Stimulated activated CD8-positive, alpha-beta memory T cell treated with anti-CD3 and anti-CD28 coated beads, Interleukin-7, amount 100 ng/mL, for 1 hour (primary cell): ENCODE measurements at regions not wholly inside any gene's neighbourhood (a gene's known extent, or its start where the extent isn't known, plus 50 kb on each side); places are given as distances from the start of the nearest gene placed in this dataset.

Experiments used
- DNase-seq, 2 donors: peaks; one replicate each; pipeline ENCODE4 v3.0.0-alpha.2; 2020; ENCODE audit warnings: low read depth in 2 of 2

DNA sequence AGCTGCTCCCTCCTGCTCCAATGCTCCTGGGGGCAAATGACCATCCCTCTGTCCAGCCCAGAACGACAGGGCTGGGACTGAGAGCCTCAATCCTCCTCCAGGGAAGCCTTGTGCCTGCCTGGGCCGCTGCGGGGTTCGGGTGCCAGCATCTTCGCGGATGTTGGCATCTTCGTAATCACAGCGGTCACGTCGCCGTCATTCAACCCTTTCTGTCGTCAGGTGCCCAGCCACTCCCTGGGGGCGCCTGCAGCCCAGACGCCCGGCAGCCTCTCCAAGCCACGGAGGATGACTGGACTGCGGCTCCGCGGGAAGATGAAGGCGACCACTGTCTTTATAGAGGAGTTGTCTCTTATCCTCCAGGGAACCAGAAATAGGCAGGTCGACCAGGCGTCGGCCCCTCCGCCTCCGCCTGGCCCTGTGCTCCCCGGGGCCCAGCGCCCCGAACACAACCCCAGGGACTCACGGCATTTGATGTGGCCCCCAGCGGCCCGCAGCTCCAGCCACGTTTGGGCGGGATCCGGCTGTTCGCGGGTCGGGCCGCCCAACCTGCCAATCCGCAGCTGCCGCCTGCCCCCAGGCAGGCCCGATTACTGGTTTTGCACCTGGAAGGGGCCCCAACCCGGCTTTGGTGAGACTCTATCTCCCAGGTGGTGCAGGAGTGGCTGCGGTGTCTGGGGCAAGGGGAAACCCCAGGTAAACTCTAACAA lies 113.9 kb downstream of the THNSL2 start:
- DNase-seq, result no peak

DNA sequence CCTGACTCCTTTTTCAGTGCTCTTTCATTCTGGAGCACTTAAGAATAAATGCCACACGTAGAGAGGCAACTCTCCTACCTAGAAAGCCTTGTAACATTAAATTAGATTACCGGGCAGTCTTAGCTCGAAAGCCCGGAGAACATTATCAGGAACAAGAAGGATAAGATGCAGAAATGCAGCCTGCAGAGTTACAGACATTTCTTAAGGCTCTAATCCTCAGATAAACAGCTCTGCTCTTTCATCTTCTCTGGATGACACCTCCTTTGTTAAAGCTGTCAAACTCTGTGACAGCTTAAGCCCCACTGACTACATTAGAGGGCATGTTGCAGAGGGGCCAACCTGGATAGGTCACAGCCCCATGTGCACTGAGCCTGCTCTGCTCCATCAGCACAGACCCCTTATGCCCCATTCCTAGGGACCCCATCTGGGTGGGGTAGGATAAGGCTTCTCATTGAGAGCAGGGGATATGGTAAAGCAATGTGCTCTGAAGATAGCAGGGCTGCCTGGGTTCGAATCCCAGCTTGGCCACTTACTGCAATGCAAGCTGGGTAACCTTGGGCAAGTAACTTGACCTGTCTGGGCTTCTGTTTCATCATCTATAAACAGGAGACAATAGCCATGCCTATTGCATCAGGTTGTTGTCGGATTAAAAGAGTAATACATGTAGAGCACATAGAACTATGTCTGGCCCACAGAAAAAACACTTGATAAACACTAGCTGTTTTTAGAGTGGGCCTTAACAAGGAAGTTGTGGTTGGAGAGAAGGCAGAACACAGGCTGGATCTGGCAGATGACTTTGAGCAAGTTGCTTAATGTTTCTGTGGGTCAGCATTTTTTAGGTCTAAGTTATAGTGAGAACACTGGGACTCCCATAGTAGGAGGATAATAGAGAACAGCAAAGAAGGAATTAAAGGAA lies 111.4 kb downstream of the THNSL2 start:
- DNase-seq, result no peak

DNA sequence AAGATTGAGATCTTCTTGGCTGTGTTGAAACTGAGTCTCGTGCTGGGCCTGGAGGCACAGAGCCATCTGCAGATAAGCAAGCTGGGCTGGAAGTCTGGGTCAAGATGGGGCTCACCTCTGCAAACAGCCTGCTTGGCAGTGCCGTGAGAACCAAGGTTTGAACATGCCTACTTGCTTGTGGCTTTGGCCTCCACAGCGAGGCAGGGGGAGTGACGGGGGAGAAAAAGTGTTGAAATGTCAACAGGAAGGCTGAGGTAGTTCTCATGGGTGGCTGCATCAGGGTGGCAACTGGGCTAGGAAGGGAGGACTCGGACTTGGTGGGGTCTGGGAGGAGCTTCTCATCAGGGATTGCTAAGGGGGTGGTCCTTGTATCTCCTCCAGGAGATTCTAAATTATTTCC lies 99.7 kb downstream of the THNSL2 start:
- no peak for DNase-seq

DNA sequence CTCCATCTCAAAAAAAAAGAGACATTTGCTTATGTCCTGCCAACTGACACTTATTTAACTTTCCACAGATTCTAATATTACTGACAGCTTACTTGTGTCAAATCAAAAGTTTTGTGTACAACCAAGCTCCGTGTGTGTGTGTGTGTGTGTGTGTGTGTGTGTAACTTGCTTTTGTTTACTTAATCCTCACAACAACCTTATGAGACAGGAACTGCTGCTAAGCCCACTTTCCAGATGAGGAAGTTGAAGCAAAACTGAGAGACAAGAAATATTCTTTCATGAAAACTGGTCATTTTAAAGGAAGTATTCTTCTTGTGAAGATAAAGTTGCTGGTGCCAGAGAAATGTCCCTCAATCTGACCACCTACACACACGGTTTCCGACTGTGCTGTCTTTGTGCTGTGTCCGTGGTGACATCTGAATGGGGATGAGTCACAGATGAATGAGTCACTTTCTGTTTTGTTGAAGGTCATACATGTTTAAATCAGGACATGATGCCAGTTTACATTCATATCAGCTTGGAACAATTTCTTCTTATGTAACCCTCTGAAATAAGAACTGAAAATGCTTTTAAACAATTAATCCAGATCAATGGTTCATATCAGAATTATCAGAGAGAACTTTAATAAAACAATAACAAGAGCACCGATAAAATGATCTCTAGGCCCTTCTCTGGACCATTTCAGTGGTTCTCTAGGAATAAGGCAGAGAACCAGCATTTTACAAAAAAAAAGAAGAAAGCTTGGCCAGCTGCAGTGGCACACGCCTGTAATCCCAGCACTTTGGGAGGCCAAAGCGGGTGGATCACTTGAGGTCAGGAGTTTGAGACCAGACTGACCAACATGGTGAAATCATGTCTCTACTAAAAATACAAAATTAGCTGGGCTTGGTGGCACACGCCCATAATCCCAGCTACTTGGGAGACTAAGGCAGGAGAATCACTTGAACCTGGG lies 95.5 kb downstream of the THNSL2 start:
- no peak for DNase-seq

DNA sequence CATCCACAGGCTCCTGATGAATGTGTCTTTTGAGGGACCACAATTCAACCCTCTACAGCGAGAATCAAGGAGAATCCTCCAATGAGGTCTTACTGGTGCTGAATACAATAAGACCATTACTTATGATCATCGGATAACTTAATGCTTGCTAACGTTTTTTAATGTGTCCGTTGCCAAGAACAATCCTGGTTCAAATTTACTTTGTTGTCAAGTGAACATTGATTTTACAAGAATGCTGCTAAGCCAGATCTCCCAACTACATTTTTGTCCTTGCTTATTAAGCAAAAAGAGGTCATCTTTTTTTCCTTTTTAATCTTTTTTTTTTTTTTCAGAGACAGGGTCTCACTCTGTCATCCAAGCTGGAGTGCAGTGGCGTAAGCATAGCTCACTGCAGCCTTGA lies 93.7 kb downstream of the THNSL2 start:
- no peak for DNase-seq

GRCh38 chr2:88261725-88262124 lies 91.6 kb downstream of the THNSL2 start:
- DNase-seq, result no peak

DNA sequence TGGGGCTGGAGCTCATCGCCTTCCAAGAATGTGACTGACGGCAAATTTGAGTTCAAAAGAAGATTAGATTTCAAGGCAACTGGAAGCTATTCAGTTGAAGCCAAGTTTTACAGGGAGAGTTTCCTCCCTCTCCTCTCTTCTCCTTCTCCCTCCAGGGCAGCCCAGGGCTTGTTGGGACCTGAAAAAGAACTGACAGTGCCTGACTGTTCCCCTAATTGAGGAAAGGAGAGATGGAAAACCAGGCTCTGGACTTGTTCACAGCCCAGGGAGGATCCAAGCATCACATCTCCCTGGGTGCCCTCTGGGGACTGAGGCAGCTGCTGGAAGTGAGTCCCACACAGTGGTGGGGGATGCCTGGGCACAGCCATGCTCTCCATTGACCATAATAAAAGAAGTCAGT lies 88.1 kb downstream of the THNSL2 start:
- no peak for DNase-seq

GRCh38 chr2:88254437-88255091 lies 84.4 kb downstream of the THNSL2 start:
- no peak for DNase-seq

DNA sequence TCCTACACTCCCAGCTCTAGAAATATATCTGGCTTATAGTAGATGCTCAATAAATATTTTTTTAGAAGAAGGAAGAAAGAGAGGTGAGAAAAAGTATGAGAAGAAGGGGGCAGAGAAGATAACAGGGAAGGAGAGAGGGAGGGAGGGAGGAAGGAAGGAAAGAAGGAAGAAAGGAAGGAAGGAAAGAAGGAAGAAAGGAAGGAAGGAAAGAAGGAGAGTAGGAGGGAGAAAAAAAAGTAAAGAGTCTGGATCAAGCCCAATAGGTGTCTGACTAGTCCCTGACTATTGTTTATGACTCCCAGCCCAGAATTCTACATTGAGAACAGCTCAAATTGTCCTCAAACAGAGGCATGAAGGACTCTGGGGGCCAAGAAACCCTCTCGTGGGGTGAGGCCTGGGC lies 83.9 kb downstream of the THNSL2 start:
- DNase-seq, result no peak

DNA sequence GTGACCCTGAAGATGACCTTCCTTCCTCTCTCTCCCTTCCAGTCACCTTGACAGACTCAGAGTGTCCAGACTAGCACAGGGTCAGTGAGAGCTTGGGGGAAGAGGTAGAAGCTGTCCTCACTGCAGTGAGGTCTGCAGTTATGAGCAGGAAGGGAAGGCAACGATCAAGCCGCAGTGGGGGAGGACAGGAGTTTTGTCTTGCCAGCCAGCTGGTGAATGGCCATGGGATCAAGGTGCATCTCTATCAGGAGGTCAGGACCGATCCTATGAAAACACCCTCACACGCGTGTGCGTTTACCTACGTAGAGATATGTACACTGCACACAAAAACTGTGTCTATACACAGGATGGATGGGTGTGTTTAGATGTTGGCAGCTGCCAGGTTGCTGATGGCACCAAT lies 83.2 kb downstream of the THNSL2 start:
- DNase-seq, result no peak

- DNase-seq, result no peak
These were observed 82.5 kb downstream of the THNSL2 start for GRCh38 chr2:88252646-88253045.

GRCh38 chr2:88252111-88252510 lies 82.0 kb downstream of the THNSL2 start:
- no peak for DNase-seq

DNA sequence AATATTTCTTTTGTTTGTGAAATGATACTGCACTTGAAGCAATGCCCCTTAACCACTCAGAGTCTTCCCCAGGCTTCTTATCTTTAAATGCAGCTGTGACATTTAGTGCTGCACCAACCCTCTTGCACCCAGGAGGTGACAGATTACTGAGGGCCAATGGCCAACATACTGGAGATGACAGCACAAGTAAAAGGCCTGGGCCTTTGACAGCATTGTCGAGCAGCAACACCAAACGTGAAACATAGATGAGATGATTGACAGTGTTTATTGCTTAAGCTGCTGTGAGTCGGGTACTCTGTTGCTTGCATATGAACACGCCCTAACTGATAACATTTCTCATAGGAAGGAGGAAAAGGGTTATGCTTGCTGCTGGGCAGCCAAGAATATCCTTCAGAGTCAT lies 80.3 kb downstream of the THNSL2 start:
- no peak for DNase-seq

DNA sequence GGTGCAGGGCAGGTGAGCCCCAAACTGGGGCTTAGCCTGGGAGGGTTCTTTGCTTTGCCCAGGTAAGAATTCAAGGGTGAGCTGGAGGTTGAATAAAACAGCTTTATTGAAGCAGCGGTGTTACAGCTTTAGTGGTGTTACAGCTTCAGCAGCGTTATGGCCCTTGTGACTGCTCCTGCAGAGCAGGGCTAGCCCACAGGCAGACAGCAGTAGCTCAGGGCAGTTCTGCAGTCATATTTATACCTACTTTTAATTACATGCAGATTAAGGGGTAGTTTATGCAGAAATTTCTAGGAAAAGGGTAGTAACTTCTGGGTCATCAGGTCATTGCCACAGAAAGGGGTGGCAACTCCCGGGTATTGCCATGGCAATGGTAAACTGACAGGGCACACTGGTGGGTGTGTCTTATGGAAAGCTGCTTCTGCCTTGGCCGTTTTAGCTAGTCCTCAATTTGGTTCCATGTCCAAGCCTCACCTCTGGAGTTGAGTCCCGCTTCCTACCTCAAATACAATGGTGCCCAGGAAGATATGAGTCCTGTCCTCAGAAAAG lies 78.2 kb downstream of the THNSL2 start:
- no peak for DNase-seq

- DNase-seq, result no peak
These were observed 77.4 kb downstream of the THNSL2 start for GRCh38 chr2:88247531-88247930.

DNA sequence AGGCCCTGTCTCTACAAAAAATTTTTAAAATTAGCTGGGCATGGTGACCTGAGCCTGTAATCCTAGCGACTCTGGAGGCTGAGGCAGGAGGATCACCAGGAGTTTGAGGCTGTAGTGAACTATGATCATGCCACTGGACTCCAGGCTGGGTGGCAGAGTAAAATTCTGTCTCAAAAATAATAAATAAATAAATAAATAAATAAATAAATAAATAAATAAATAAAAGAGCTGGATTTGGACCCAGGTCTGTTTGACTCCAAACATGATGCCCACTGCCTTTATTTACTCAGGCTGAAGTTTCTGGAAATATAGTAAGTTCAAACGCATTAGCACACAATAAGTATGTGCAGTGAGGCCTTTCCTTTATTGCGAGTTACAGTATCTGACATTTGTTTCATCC lies 75.0 kb downstream of the THNSL2 start:
- DNase-seq, result no peak

GRCh38 chr2:88239781-88240180 lies 69.6 kb downstream of the THNSL2 start:
- DNase-seq, result peak in 1 of 2 donors; percentile 15

DNA sequence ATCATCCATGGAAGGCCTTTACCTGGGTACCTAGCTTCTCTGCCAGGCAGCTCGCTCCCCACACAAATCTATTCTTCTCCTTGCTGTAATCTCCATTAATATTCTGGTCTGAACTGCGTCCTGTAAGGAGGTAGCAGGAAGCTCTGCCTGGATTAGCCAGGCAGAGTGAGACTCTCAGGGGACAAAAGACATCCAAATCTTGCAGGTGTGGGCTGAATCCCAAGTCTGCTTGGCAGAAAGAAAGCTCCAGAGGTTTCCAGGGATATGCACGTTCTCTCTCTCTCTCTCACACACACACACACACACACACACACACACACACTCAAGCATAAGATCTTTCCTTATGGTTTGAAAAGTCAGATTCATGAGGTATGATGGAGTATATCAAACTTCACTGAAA lies 66.5 kb downstream of the THNSL2 start:
- no peak for DNase-seq
